ENCODE measurements at regions not wholly inside any gene's neighbourhood (a gene's known extent, or its start where the extent isn't known, plus 50 kb on each side); places are given as distances from the start of the nearest gene placed in this dataset.

DNA sequence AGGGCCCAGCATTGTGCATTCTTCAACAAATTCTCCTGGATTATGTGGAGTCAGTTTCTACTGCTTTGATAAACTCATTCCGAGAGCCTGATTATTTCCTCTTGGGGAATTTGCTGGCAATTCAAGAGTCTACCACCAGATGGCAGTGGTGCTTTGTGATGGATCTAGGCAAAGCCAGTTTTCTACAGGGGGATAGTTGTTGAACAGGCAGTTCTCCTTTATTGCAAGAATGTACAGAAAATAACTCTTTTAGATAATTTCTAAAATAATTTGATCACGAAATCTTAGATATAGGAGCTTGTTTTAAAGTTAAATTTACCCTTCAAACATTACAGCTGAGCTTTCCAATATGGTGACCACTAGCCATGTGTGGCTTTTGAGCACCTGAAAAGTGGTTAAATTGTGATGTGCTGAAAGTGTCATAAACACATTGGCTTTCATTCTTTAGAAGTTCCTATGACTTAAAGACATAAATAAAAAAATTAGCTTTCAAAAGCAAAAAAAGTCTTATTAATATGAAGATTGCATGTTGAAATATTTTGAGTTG lies 66.7 kb upstream of the HAAO start:
- peak; percentile 88 for DNase-seq (ENCODE audit: low read depth)
- H3K4me3 ChIP-seq (ENCODE audit: low read depth, low read length), result no peak overlapping the region
- TF ChIP-seq POLR2A (IDR thresholded peaks at IDR 0.05; ENCODE audit: extremely low read depth, insufficient read length), result no peak
- TF ChIP-seq, protein P1, sequence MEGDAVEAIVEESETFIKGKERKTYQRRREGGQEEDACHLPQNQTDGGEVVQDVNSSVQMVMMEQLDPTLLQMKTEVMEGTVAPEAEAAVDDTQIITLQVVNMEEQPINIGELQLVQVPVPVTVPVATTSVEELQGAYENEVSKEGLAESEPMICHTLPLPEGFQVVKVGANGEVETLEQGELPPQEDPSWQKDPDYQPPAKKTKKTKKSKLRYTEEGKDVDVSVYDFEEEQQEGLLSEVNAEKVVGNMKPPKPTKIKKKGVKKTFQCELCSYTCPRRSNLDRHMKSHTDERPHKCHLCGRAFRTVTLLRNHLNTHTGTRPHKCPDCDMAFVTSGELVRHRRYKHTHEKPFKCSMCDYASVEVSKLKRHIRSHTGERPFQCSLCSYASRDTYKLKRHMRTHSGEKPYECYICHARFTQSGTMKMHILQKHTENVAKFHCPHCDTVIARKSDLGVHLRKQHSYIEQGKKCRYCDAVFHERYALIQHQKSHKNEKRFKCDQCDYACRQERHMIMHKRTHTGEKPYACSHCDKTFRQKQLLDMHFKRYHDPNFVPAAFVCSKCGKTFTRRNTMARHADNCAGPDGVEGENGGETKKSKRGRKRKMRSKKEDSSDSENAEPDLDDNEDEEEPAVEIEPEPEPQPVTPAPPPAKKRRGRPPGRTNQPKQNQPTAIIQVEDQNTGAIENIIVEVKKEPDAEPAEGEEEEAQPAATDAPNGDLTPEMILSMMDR (IDR thresholded peaks at IDR 0.05; ENCODE audit: low read depth, low read length), result peak; percentile 94

DNA sequence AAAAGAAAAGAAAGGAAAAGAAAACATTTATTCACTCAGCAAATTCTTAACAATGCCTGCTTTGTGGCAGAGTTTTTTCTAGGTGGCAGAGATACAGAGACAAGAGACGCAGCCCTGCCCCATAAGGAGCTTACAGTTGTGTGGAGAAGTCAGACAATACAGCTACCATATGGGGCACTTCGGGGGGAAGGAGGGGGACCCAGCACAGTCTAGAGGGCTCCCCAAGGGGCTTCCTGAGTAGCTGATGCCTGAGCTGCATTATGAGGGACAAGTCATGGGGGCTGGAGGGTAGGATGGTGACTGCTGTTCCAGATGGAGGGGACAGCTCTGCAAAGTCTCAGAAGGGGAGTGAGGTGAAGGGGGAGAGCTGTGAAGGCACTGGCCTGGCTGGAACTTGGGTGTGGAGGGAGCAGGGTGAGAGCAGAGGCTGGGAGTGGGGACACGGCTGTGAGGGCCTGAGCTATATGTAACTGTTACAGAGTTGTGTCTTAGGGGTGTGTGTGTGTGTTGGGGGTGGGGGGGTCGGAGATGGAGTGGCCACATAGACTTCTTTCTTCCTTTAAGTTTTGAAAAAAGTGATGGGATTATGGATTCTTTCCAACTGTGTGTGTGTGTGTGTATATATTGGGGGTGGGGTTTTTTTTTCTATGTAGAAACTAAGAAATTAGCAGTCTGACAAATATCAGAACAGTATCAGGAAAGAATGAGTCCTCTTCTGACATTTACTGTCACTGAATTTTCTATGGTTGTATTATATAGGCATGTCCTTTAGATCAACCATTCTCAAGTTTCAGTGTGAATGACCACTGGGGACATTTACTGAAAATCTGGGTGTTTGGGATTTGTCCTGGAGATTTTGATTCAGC lies 66.0 kb upstream of the HAAO start:
- DNase-seq (ENCODE audit: low read depth), result no peak

DNA sequence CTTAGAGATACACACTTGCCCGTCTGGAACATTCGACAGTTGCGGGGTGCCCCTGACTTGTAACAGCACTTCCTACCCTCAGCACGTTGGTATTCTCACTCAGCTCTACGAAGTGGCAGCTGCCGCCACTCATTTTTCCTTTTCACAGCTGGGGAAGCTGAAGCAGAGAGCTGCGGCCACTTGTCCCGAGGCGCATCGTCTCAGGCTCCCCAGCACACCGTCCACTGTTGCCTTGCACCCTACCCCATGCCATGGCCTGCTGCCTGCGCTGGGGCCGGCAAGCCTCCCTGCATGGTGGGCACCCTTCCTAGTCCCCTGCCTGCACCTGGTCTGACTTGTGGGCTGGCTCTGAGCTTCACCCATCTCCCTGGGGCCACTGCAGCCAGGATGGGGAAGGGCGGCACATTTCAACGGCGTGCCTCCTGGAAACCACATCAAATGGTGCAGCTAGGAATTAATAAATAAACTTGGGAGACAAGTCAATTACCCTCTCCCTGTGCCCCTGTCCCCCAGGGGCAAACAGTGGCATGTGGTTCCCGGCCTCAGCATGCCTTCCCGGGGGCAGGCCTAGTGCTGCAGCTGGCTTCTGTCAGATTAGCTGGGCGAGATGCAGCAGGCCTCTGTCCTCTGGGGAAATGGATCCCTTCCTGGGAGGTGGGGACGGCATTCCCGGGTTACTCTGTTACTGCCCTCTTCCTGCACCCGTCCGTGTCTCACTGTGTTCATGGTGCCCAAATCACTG lies 64.7 kb upstream of the HAAO start:
- TF ChIP-seq POLR2A (IDR thresholded peaks at IDR 0.05; ENCODE audit: extremely low read depth, insufficient read length) (no peak), MYC (IDR thresholded peaks at IDR 0.05; ENCODE audit: low read depth, low read length) (no peak)
- TF ChIP-seq, protein P2, sequence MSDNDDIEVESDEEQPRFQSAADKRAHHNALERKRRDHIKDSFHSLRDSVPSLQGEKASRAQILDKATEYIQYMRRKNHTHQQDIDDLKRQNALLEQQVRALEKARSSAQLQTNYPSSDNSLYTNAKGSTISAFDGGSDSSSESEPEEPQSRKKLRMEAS (IDR thresholded peaks at IDR 0.05; ENCODE audit: low read depth, low read length), result no peak
- TF ChIP-seq, protein P1 (IDR thresholded peaks at IDR 0.05; ENCODE audit: low read depth, low read length), result no peak
- DNase-seq (ENCODE audit: low read depth), result no peak
- H3K4me3 ChIP-seq (ENCODE audit: low read depth, low read length), result no peak overlapping the region

More for the DNA sequence above, 66.0 kb upstream of the HAAO start:
- no peak overlapping the region for H3K4me3 ChIP-seq (ENCODE audit: low read depth, low read length)
- TF ChIP-seq POLR2A (IDR thresholded peaks at IDR 0.05; ENCODE audit: extremely low read depth, insufficient read length) (no peak), MYC (IDR thresholded peaks at IDR 0.05; ENCODE audit: low read depth, low read length) (no peak)
- TF ChIP-seq, protein P1 (IDR thresholded peaks at IDR 0.05; ENCODE audit: low read depth, low read length), result no peak
- TF ChIP-seq, protein P2 (IDR thresholded peaks at IDR 0.05; ENCODE audit: low read depth, low read length), result no peak

DNA sequence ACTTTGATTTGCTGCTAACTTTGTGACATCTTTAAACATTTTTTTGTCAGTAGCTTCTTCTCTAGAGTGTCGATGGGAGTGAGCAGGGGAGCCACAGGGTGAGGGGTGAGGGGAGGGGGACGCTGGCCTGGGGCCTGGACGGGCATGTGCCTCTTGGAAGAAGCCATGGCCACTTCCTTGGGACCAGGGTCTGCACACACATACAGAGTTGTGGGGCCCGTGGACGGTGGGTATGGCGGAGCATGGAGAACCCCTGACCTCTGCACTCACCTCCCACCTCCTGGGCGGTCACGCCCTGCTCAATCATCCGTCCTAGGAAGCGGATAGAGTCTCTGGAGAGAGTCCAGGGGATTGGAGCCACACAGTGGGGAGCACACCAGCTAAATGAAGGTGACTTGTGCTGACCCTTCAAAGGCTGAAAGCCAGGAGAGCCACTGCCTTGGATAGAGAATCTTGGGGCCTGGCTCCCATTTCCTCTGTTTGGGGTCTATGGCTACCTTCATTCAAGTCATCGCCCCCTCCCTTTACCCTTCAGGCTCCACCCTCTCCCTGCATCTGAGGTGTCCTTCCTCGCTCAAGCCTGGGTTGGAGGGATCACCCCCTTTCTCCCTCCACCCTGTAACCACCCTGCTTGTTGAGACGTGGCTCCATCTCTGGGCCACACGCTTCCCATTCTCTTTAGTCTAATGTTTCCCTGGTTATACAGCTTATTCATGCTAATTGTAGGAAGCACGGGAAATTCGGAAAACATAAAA lies 63.9 kb upstream of the HAAO start:
- no peak for DNase-seq (ENCODE audit: low read depth)
- TF ChIP-seq, protein P1 (IDR thresholded peaks at IDR 0.05; ENCODE audit: low read depth, low read length), result no peak
- TF ChIP-seq POLR2A (IDR thresholded peaks at IDR 0.05; ENCODE audit: extremely low read depth, insufficient read length) (no peak), MYC (IDR thresholded peaks at IDR 0.05; ENCODE audit: low read depth, low read length) (no peak)
- TF ChIP-seq, protein P2 (IDR thresholded peaks at IDR 0.05; ENCODE audit: low read depth, low read length), result no peak
- no peak overlapping the region for H3K4me3 ChIP-seq (ENCODE audit: low read depth, low read length)

DNA sequence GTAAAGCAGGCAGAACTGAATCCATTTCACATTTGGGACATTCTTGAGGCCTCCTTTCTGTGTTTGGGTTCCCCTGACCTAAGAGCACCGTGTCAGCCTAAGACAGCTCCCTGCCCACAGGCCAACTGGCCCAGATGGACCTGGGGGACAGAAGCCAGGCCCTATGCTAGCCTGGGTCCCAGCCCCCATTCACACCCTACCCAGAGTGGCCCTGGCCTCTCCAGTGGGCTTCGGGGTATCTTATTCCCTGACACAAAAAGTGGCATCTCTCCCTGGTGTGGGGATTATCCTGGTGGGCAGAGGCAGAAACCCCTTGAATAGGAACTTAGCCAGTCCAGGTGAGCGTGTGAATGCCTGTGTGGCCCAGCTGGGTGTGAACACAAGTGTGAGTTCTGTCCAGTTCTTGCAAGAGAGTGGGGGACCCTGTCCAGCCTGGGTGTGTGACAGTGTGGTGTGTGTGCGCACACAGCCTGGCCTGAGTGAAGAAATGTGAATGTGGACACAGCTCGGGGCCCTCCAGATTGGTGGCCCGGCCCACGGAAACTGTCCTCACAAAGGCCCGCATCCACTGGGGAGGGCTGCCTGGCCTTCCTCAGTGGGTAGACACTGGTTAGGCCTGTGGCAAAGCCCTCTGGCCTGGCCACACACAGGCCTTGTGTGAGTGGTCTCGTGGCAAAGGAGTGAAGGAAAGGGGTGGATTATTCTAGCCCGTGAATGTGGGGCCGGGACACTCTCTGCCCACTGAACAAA lies 63.0 kb upstream of the HAAO start:
- no peak overlapping the region for H3K4me3 ChIP-seq (ENCODE audit: low read depth, low read length)
- no peak for TF ChIP-seq MYC (IDR thresholded peaks at IDR 0.05; ENCODE audit: low read depth, low read length)
- no peak for TF ChIP-seq POLR2A (IDR thresholded peaks at IDR 0.05; ENCODE audit: extremely low read depth, insufficient read length)
- TF ChIP-seq, protein P2 (IDR thresholded peaks at IDR 0.05; ENCODE audit: low read depth, low read length), result no peak
- no peak for DNase-seq (ENCODE audit: low read depth)
